HL-60/S4 (cell line): ENCODE measurements at regions not wholly inside any gene's neighbourhood (a gene's known extent, or its start where the extent isn't known, plus 50 kb on each side); places are given as distances from the start of the nearest gene placed in this dataset.
"Not testable (repeated sequence)": the region's sequence is repeated elsewhere in the genome, so short reads cannot be mapped to it uniquely, and the experiment has no call there.

ENCODE experiments used
- in situ Hi-C: fragments of 300-500 bp; cut with MboI; formaldehyde crosslinking; loops from 2 replicates; pipeline ENCODE4 v1.14.3; 2022; ENCODE audit warnings: low sequenced_read_pairs

DNA sequence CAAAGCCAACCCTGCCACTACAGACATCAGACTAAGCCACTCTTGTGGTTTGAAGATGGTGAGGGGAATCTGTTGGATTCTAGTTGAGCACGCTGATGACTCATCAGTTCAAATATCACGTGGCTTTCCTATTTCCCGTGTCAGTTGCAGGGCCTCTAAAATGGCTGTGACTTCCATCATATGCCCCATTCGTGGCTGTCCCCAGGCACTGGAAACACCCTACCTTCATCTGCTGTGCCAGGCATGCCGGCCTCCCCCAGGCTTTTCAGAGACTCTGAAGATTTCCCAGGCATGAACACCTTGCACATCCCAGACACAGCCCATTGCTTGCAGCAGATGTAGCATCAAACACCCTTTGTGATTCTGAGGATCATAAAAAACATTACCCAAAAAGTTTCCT is 659.9 kb downstream of the UQCRFS1 start:
- in situ Hi-C loops: no loop called here

DNA sequence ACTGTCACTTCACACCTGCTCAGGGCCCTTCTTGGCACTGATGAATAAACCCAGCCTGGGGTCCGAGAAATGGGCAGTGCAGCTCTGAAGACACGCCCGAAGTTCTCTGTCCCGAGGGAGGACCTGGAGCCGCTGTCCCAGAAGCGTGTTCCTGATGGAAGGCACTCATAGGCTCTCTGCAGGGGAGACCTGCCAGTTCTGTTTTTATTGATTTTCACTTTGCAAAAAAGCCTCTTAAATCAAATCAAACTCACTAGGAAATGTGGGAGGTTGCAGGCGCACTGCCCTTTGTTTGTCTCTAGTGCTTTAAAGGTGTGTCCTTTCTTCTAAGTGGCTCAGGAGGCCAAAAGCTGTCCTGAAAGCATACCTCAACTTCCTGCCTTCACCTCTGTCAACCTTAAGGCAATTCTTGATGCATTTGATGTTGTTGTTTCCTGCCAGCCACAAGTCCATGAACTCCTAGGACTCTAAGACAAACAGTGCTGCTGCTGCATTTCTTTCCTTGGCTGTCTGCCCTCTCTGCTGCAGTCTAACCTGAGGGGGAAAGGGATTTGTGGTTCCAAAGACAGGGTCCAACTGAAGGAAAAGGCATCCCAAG is 663.2 kb downstream of the UQCRFS1 start:
- in situ Hi-C loops: no loop called here

DNA sequence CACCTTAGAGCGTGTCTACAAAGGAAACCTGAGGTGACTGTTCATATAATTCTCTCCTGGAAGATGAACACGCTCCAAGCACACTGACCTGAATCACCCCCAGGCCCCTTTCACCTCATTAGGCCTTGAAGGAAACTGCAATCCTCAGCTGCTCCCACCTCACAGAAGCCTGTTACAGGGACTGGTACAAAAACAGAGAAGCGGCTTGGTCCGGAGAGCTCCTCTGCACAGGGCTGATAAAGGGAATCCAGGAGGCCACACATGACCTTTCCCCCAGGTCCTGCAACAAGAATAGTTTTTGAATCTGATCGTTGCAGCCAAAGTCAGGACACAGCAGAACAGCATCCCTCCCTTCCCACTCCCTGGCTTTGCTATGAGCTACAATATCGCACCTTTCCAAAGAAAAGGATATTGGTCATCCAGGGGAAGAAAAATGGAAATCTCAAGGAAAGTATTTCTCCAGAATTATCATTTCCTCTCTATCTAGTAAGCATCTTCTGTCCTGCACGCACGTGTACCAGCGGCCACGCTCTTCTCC is 666.7 kb downstream of the UQCRFS1 start:
- in situ Hi-C loops: no loop called here

DNA sequence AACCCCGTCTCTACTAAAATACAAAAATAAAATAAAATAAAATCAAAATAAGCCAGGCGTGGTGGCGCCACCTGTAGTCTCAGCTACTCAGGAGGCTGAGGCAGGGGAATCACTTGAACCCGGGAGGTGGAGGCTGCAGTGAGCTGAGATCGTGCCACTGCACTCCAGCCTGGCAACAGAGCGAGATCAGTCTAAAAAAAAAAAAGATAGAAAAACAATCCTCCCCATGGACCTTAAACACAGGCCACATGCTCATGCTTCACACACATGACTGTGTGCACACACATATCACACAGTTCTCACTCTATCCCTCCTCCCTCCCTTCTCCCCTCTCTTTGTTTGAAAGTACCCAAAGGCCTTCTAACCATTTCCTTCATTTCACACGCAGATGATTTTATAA is 667.6 kb downstream of the UQCRFS1 start:
- in situ Hi-C loops: not testable (repeated sequence)

DNA sequence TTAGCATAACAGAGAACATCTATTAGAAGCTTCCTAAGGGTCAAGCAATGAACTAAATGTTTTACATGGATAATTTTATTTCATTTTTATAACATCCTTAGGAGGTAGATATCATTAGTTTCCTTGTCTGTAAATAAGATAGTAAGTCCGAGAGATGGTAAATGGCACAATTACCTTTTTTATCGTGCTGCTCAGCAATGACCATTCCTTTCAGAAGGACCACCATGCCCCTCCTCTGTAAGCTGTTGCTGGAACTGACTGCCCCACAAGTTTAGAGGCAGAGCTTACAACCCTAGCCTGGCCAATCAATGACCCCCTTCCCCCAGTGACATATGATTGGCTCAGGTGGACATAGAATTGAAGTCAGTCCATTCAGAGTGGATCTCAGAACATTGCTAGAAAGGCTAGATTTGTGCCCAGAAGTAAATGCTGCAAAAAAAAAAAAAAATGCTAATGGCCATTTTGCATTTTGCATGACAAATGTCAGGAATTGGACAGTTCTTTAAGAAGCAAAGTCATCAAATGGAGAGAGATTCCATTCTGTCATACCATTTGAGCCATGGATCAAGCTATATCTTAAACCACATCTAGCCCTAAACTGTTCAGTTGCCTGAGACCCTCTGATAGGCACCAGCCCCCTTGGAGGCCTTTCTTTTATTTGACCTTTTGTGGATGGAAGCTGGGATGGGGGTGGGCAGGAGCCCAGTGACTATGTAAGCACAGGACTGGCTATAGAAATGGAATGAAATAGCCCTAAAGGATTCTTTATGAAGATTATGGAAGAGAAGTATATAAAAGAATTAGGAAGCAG is 668.3 kb downstream of the UQCRFS1 start:
- in situ Hi-C loops: no loop called here

DNA sequence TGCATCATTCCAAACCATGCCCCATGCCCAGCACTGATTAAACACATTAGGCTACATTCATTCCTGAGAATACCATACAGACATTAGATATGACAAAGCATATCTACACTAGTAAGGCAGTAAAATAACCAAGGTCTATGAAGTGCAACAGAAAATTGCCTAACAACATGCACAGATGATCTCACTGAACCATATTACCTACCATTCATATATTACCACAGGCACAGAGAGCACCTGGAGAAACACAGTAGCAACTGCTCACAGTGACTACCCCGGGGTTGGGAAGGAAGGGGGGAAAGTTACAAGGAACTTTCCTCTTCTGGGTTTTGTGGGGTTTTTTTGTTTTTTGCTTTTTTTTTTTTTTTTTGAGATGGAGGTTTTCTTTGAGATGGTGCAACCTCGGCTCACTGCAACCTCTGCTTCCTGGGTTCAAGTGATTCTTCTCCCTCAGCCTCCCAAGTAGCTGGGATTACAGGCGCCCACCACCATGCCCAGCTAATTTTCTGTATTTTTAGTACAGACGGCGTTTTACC is 669.6 kb downstream of the UQCRFS1 start:
- in situ Hi-C loops: no loop called here

DNA sequence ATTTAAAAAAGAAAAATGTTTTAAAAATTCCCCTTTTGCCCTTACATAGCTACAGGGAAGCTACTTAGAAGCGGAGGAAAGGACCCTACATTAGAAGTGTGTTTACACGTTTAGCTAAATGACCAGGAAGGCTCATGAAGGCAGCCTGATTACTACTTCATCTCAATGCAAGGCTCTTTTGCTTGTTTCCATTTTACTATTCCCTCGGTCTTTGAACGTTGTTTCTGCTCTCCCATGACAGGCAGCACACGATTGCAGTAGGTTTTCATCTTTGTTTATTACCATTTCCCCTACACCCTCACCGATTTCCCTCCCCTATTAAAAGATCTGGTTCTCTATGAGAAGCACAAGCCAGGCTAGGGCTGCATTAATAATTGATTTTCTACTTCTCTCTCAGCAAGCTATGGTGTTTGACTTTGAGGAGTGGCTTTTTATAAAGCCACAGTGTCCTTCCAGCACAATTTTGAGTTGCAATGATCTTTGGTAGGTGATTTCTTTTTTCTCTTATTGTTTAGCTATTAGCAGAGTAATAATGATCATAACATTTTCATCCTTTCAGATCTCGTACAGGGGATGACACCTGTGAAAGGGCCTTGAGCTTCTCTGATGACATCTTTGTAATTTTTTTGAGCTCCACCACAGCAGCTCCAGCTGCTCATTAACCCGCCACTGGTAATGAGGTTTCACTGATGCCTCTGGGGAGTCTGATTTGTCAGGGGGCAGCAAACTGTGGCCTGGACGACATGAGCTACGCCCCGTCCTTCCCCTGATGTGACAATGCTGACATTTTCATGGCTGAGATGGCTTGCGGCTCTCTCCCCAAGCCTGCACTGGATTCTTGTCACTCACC is 670.3 kb downstream of the UQCRFS1 start:
- in situ Hi-C loops: no loop called here

DNA sequence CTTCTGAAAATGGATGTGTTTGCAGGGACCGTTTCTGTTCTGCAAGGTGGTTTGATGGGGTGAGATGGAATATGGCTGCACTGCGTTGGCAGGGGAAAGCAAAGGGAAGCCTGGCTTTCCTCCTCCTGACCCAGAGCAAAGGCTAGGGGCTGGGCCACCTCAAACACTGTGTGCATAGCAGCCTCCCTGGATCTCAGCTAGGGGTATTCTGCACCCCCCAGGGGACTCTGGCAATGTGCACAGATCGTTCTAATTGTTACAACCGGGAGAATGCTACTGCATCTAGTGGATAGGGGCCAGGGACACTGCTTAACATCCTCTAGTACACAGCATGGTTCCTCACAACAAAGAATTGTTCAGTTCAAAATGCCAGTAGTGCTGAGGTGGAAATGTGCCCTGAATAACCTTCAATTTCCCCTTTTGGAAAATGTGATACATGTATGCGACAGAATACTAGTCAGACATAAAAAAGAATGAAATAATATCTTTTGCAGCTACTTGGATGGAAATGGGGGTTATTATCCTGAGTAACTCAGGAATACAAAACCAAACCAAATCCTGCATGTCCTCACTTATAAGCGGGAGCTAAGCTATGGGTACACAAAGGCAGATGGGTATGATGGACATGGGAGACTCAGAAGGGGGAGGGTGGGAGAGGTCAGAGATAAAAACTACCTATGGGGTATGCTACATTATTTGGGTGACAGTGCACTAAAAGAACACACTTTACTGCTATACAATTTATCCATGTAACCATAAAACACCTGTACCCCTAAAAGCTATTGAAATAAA is 671.2 kb downstream of the UQCRFS1 start:
- in situ Hi-C loops: no loop called here

DNA sequence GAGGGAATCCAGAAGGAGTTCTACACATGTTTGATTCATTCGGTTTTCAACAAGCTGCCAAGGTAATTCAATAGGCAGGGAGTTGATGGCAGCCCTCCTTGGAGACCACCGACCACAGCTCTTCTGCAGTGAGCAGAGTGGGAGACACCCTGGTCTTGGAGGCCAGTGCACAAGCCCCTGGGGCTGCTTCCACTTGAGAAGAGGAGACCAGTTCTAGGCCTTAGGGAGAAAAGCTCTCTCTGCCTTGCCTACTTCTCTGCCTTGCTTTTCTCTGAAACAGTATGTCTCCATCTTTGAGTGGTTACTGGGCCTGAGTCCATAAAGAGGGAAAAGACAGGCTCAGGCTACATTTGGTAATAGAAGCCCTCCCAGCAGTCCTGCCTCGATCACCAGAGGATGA is 671.9 kb downstream of the UQCRFS1 start:
- in situ Hi-C loops: no loop called here

DNA sequence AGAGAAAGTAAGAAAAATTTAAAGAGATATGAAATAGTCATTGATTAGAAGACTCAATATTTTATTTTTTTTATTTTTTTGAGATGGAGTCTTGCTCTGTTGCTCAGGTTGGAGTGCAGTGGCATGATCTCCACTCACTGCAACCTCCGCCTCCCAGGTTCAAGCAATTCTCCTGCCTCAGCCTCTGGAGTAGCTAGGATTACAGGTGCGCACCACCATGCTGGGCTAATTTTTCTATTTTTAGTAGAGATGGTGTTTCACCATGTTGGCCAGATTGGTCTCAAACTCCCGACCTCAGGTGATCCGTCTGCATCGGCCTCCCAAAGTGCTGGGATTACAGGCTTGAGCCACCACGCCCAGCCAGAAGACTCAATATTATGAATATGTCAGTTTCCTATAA is 672.6 kb downstream of the UQCRFS1 start:
- in situ Hi-C loops: not testable (repeated sequence)

DNA sequence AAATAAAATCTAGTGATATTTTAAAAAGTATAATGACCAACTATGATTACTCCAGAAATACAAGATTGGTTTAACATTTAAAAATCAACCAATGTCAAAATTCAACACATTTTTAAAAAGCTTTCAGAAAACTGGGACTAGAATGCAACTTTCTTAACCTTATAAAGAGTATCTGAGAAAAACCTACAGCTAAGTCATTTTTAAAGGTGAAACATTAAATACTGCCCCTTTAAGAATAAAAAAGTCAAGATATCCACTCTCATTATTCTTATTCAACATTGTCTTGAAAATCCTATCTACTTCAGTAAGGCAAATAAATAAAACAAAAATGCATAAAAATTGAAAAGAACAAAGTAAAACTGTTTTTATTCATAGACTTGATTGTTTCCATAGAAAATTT is 673.2 kb downstream of the UQCRFS1 start:
- in situ Hi-C loops: no loop called here

DNA sequence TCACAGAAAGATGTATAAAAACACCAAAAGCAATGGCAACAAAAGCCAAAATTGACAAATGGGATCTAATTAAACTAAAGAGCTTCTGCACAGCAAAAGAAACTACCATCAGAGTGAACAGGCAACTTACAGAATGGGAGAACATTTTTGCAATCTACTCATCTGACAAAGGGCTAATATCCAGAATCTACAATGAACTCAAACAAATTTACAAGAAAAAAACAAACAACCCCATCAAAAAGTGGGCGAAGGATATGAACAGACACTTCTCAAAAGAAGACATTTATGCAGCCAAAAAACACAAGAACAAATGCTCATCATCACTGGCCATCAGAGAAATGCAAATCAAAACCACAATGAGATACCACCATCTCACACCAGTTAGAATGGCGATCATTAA is 674.4 kb downstream of the UQCRFS1 start:
- in situ Hi-C loops: not testable (repeated sequence)

DNA sequence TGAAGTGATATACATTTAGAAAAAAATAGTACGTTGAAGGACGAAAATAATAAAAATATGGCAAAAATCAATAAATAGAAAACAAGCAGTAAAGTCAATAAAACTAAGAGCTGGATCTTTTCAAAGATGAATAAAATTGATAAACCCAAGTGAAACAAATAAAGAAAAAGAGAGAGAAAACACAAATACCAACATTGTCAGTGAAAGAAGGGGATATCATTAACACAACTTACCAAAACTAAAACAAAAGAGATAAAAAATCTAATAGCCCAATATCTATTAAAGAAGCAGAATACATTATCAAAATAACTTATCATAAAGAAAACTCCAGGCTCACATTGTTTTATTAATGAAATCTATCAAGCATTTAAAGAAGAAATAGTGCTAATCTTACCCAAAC is 675.1 kb downstream of the UQCRFS1 start:
- in situ Hi-C loops: no loop called here

DNA sequence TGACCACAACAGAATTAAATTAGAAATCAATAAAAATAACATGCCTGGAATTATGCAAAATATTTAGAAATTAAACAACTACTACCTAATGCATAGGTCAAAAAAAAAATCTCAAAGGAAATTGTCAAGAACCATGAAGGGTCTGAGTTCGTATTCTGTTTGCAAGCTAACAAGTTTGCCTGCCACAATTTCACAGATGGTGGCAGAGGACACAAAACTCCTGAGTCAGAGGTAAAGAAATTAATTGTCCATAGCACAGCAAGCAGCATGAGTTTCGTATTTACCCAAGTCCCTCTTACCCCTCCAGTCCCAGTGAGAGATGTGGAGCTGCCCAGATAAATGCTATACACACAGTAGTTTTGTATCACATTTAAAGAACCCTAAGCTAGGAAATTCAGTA is 675.9 kb downstream of the UQCRFS1 start:
- in situ Hi-C loops: no loop called here

DNA sequence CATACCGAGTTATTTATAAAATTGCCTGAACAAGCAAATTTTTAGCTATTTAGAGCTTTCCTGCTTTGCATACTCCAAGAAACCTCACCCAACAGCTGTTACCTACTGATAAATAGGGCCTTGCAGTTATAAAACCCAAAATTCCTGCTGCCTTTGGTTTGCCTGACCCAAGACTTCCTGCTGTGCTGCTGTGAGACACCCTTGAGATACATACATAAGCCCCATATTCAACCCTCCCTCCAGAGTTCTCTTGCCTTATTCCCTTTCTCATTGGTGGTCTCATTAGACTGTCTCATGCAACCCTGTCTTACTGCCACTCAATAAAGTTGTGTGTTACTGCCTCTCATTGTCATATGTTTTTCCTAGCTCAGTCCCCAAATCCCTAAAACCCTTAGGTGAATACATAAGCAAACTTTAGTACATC is 677.6 kb downstream of the UQCRFS1 start:
- in situ Hi-C loops: no loop called here

DNA sequence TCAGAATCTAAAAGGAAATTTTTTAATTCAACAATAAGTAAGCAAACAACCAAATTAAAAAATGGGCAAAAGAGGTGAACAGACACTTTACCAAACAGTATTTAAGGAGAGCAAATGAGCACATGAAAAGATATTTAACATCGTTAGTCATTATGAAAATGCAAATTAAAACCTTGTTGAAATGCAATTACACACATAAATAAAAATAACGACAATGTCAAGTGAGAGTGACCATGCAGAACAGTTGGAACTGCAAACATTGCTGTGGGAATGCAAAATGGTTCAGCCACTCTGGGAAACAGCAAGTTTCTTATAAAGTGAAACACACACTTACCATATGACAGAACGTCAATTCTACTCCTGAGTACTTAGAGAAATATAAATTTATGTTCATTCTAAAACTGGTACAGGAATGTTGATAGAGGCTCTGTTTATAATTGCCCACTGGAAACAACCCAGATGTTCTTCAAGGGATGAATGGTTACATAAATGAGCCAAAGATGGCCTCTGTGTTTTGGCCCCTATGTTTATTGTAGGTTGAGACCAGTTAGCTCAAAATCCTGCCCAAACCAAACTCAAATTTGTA is 678.1 kb downstream of the UQCRFS1 start:
- in situ Hi-C loops: no loop called here

DNA sequence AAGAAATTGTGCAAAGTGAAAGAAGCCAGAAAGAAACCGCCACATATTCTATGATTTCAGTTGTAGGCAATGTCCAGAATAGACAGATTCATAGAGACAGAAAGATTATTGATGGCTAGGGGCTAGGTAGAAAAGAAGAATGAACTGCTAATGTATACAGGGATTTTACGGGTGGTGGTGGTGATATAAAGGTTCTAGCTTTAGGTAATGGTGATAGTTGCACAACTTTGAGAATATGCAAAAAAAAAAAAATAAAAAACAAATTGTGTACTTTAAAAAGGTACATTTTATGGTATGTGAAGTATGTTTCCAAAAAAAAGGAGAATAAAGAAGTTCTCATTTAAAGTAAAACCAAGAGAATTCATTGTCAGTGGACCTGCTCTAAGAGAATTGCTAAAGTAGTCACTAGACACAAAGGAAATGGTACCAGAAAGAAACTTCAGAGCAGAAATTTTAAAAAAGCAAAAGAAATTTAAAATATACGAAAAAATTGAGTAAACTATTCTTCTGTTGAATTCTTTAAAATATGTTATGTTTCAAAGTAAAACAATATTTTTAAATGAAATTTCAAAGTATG is 680.1 kb downstream of the UQCRFS1 start:
- in situ Hi-C loops: no loop called here

DNA sequence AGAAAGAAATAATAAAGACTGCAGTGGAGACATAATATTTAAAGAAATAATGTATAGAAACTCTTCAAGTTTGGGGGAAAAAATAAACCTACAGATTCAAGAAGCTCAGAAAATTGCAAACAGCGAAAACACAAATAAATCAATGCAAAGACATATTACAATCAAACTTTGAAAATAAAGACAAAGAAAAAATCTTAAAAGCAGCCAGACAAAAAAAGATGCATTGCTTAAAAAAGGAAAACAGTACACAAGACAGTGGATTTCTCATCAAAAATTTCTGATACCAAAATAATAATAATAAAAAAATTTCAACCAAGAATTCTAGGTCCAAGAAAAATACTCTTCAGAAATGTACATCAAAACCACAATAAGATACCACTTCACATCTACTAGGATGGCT is 681.0 kb downstream of the UQCRFS1 start:
- in situ Hi-C loops: no loop called here

DNA sequence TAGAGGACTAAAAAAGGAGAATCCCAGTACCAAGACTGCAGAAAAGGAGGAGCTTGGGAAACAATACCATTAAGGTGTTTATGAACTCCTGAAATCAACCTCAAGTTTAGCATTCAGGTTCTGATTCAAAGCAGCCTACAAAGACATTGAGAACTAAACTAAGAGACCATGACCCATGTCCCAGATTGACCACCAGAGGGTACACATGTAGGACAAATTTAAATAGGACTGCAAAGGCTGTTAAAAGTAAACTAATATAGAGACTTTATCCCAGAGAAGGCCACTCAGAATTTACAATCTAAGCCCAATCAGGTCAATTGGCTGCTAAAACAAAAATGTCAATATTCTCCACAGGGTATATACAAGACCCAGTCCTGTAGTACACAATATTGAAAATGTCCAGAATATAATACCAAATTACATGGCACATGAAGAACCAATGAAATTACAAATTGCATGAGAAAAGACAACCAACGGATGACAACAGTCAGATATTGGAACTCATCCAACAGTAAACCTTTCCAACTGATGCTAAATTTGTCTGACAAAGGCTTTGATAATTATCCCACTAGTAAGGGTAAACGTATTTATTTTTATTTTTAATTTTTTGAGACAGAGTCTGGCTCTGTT is 682.4 kb downstream of the UQCRFS1 start:
- in situ Hi-C loops: no loop called here
